HL-60 (cell line): ENCODE measurements at regions not wholly inside any gene's neighbourhood (a gene's known extent, or its start where the extent isn't known, plus 50 kb on each side); places are given as distances from the start of the nearest gene placed in this dataset.

Experiments used
- POLR2AphosphoS5 ChIP-seq: IDR thresholded peaks from 2 replicates; pipeline ENCODE4 v1.6.1; 2012; ENCODE audit warnings: low read depth
- REST ChIP-seq: IDR thresholded peaks from 2 replicates; pipeline ENCODE4 v1.6.1; 2012; ENCODE audit warnings: low read depth; ENCODE audit not compliant: insufficient replicate concordance
- TF ChIP-seq, protein P1 (sequence below): IDR thresholded peaks from one replicate; pipeline ENCODE4 v1.5.1; 2011; ENCODE audit warnings: low read length, control low read depth, inconsistent platforms; ENCODE audit not compliant: insufficient read depth

DNA sequence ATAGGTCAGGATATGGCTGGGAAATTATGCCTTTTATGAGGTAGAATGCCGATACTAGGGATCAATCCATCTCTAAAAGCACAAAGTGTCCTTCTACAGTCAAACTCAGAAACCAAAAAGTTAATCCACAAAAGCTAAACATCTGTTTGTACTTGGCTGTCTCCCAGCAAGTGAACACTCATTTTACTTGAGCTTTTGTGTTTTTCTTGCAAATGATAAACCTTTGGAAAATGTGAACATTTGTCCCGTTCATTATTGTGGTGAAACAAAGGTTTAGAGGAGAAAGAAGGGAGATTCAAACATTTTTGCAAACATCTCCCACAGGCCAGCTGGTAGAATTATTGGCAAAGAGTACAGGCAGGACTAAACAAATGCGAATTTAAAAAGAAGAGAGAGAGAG, 300.6 kb upstream of the SPANXN1 start:
- TF ChIP-seq POLR2AphosphoS5 = no peak
- TF ChIP-seq, protein P1, sequence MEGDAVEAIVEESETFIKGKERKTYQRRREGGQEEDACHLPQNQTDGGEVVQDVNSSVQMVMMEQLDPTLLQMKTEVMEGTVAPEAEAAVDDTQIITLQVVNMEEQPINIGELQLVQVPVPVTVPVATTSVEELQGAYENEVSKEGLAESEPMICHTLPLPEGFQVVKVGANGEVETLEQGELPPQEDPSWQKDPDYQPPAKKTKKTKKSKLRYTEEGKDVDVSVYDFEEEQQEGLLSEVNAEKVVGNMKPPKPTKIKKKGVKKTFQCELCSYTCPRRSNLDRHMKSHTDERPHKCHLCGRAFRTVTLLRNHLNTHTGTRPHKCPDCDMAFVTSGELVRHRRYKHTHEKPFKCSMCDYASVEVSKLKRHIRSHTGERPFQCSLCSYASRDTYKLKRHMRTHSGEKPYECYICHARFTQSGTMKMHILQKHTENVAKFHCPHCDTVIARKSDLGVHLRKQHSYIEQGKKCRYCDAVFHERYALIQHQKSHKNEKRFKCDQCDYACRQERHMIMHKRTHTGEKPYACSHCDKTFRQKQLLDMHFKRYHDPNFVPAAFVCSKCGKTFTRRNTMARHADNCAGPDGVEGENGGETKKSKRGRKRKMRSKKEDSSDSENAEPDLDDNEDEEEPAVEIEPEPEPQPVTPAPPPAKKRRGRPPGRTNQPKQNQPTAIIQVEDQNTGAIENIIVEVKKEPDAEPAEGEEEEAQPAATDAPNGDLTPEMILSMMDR = no peak
- TF ChIP-seq REST = no peak
